Caki2 (cell line): ENCODE measurements at regions not wholly inside any gene's neighbourhood (a gene's known extent, or its start where the extent isn't known, plus 50 kb on each side); places are given as distances from the start of the nearest gene placed in this dataset.

Source experiments
- DNase-seq: peaks from one replicate; pipeline ENCODE4 v3.0.0-alpha.2; 2015; ENCODE audit warnings: low read depth
- in situ Hi-C: cut with HindIII; loops from 2 replicates; pipeline ENCODE4 v1.10.0; 2016; ENCODE audit warnings: low sequenced_read_pairs, low pct_unique_long_range_greater_than_20kb, mixed read lengths

GRCh38 chr13:76449716-76450115 is 436.5 kb downstream of the KCTD12 start:
- no peak for DNase-seq
- in situ Hi-C loops: no loop called here

- in situ Hi-C loops: no loop called here
- no peak for DNase-seq
Observed at GRCh38 chr13:76446191-76446590, 440.0 kb downstream of the KCTD12 start.

- in situ Hi-C loops: no loop called here
- DNase-seq: no peak
Observed at GRCh38 chr13:76440568-76440967, 445.6 kb downstream of the KCTD12 start.

GRCh38 chr13:76439546-76439945 is 446.7 kb downstream of the KCTD12 start:
- in situ Hi-C loops: no loop called here
- no peak for DNase-seq

GRCh38 chr13:76438050-76438449 is 448.2 kb downstream of the KCTD12 start:
- in situ Hi-C loops: no loop called here
- no peak for DNase-seq

- no peak for DNase-seq
- in situ Hi-C loops: no loop called here
Observed at GRCh38 chr13:76425935-76426334, 460.3 kb downstream of the KCTD12 start.

GRCh38 chr13:76421011-76421410 is 465.2 kb downstream of the KCTD12 start:
- in situ Hi-C loops: no loop called here
- DNase-seq: no peak

- in situ Hi-C loops: no loop called here
- DNase-seq: no peak
Observed at GRCh38 chr13:76418404-76418803, 467.8 kb downstream of the KCTD12 start.

- DNase-seq: no peak
- in situ Hi-C loops: no loop called here
Observed at GRCh38 chr13:76414320-76414719, 471.9 kb downstream of the KCTD12 start.

GRCh38 chr13:76406243-76406642 is 480.0 kb downstream of the KCTD12 start:
- in situ Hi-C loops: no loop called here
- DNase-seq: no peak

- in situ Hi-C loops: no loop called here
- DNase-seq: no peak
Observed at GRCh38 chr13:76398425-76398824, 487.8 kb downstream of the KCTD12 start.

GRCh38 chr13:76397413-76397812 is 488.8 kb downstream of the KCTD12 start:
- in situ Hi-C loops: no loop called here
- DNase-seq: no peak

- no peak for DNase-seq
- in situ Hi-C loops: no loop called here
Observed at GRCh38 chr13:76389321-76389720, 496.9 kb downstream of the KCTD12 start.

GRCh38 chr13:76387566-76387965 is 498.6 kb downstream of the KCTD12 start:
- in situ Hi-C loops: no loop called here

GRCh38 chr13:76386321-76386720 is 499.9 kb downstream of the KCTD12 start:
- no peak for DNase-seq
- in situ Hi-C loops: no loop called here

More at GRCh38 chr13:76387566-76387965, 498.6 kb downstream of the KCTD12 start:
- no peak for DNase-seq

GRCh38 chr13:76385586-76385985 is 500.6 kb downstream of the KCTD12 start:
- in situ Hi-C loops: no loop called here
- no peak for DNase-seq

GRCh38 chr13:76383676-76384461 is 502.3 kb downstream of the KCTD12 start:
- peak; percentile 47 for DNase-seq
- in situ Hi-C loops: no loop called here

GRCh38 chr13:76380446-76381065 is 505.6 kb downstream of the KCTD12 start:
- no peak for DNase-seq
- in situ Hi-C loops: no loop called here

- DNase-seq: no peak
- in situ Hi-C loops: no loop called here
Observed at GRCh38 chr13:76379341-76380105, 506.7 kb downstream of the KCTD12 start.
